GM12878 (cell line): ENCODE measurements at regions not wholly inside any gene's neighbourhood (a gene's known extent, or its start where the extent isn't known, plus 50 kb on each side); places are given as distances from the start of the nearest gene placed in this dataset.
A peak's percentile ranks its signal among the peaks of the same experiment; 100 is the strongest.

ENCODE experiments used
- ATAC-seq: fragments of 200-7000 bp; cut with Tn5 transposase; 3 replicates; pipeline ENCODE4 v1.9.1; 2020; ENCODE audit warnings: mild to moderate bottlenecking, moderate library complexity
- BruUV-seq: library from RNA; stranded (reverse); fragments of 400-500 nt; replicated peaks from 2 replicates; lab custom pipeline; 2021; lab: Mats Ljungman, UMichigan
- CTCF ChIA-PET: fragments of 300-600 bp; sonication (Branson Sonifier 250); formaldehyde crosslinking; extraction: SDS; loops from one replicate; lab custom pipeline; 2021; ENCODE audit warnings: inconsistent platforms; lab: Yijun Ruan, JAX
- POLR2A ChIA-PET: fragments of 350-600 bp; formaldehyde crosslinking; extraction: SDS; loops from one replicate; lab custom pipeline; 2021; ENCODE audit warnings: inconsistent platforms; lab: Charles Lee
- RAD21 ChIA-PET: fragments of 300-600 bp; sonication (Branson Sonifier 250); formaldehyde crosslinking; loops from one replicate; lab custom pipeline; 2023; ENCODE audit warnings: antibody characterized with exemption; ENCODE audit not compliant: unreplicated experiment; lab: Charles Lee
- SMC1A ChIA-PET: fragments of 300-600 bp; sonication (Branson Sonifier 250); formaldehyde crosslinking; loops from one replicate; lab custom pipeline; 2023; ENCODE audit not compliant: unreplicated experiment, uncharacterized antibody; lab: Charles Lee
- DNase-seq: peaks from one replicate; pipeline ENCODE4 v3.0.0-alpha.2; 2011; ENCODE audit warnings: low read depth, low spot score
- FAIRE-seq: peaks from 3 replicates; lab custom pipeline; 2011; peaks lifted over from hg19 to GRCh38; lab: Jason Lieb, UNC
- H2AFZ ChIP-seq: 2 replicates; pipeline ENCODE4 v1.6.0; 2011; ENCODE audit warnings: low read depth, low read length, control low read depth; ENCODE audit not compliant: control insufficient read depth
- H3K27ac ChIP-seq: 2 replicates; pipeline ENCODE4 v1.5.1; 2011; ENCODE audit warnings: control low read depth; ENCODE audit not compliant: control insufficient read depth, insufficient read depth
- H3K27me3 ChIP-seq, 2 experiments: replicated peaks in 1 of 2; 2 replicates each; pipeline versions ENCODE4 v1.6.0 to v1.6.1; 2011; ENCODE audit warnings: low read length in 1 of 2; ENCODE audit not compliant: control insufficient read depth in 2 of 2, insufficient read depth in 2 of 2
- H3K36me3 ChIP-seq, 2 experiments: 2 replicates each; pipeline ENCODE4 v1.5.1; 2011; ENCODE audit warnings: low read length in 1 of 2; ENCODE audit not compliant: control insufficient read depth in 2 of 2, insufficient read depth in 2 of 2
- H3K4me1 ChIP-seq: 2 replicates; pipeline ENCODE4 v1.6.1; 2011; ENCODE audit warnings: mild to moderate bottlenecking, low read length, moderate library complexity, mixed read lengths; ENCODE audit not compliant: control insufficient read depth, insufficient read depth
- H3K4me2 ChIP-seq: 2 replicates; pipeline ENCODE4 v1.6.0; 2011; ENCODE audit warnings: control low read depth; ENCODE audit not compliant: control insufficient read depth, insufficient read depth
- H3K4me3 ChIP-seq: fragments of 200-600 bp; sonication (generic); 2 replicates; pipeline ENCODE4 v1.5.1; 2016
- H3K79me2 ChIP-seq: 2 replicates; pipeline ENCODE4 v1.6.0; 2011; ENCODE audit warnings: low read length; ENCODE audit not compliant: control insufficient read depth, insufficient read depth
- H3K9ac ChIP-seq: 2 replicates; pipeline ENCODE4 v1.8.0; 2011; ENCODE audit warnings: low read length, control low read depth, mixed read lengths; ENCODE audit not compliant: control insufficient read depth, insufficient read depth
- H3K9me3 ChIP-seq: replicated peaks from 3 replicates; pipeline ENCODE4 v1.5.1; 2011; ENCODE audit warnings: mild to moderate bottlenecking, low read length; ENCODE audit not compliant: control insufficient read depth, insufficient read depth
- H4K20me1 ChIP-seq: 2 replicates; pipeline ENCODE4 v1.6.0; 2011; ENCODE audit not compliant: control insufficient read depth, insufficient read depth
- CHD1 ChIP-seq: IDR thresholded peaks from 2 replicates; pipeline ENCODE4 v1.6.1; 2012; ENCODE audit warnings: low read depth, low read length, improper control_type of control experiment
- DPF2 ChIP-seq: fragments of 450-650 bp; IDR thresholded peaks from 2 replicates; pipeline ENCODE4 v1.6.1; 2017; ENCODE audit warnings: mild to moderate bottlenecking
- POLR2A ChIP-seq: IDR thresholded peaks from 2 replicates; pipeline ENCODE4 v1.6.1; 2011; ENCODE audit warnings: low read depth, mild to moderate bottlenecking, low read length
- POLR2AphosphoS2 ChIP-seq: IDR thresholded peaks from 2 replicates; pipeline ENCODE4 v1.6.1; 2011; ENCODE audit warnings: low read depth, mild to moderate bottlenecking, low read length, improper control_type of control experiment, moderate library complexity
- RCOR1 ChIP-seq: conservative IDR thresholded peaks from 2 replicates; pipeline ENCODE4 v1.6.1; 2012; ENCODE audit warnings: low read depth, low read length, improper control_type of control experiment
- SUPT20H ChIP-seq: IDR thresholded peaks from 2 replicates; pipeline ENCODE4 v1.6.1; 2011; ENCODE audit warnings: low read depth, mild to moderate bottlenecking, low read length, moderate library complexity, borderline replicate concordance; ENCODE audit not compliant: control insufficient read depth
- ZBED1 ChIP-seq: IDR thresholded peaks from 2 replicates; pipeline ENCODE4 v1.6.1; 2016; ENCODE audit warnings: borderline replicate concordance
- ZNF622 ChIP-seq: fragments of 450-650 bp; IDR thresholded peaks from 2 replicates; pipeline ENCODE4 v1.6.1; 2017; ENCODE audit warnings: mild to moderate bottlenecking, inconsistent platforms
- WGBS: methylation state at CpG from one replicate; pipeline ENCODE4 v1.1.6; 2016; ENCODE audit warnings: low lambda C conversion rate; ENCODE audit not compliant: insufficient replicate concordance, insufficient coverage; ENCODE audit errors: missing lambda C conversion rate; 5-methylcytosine and 5-hydroxymethylcytosine counted together
- in situ Hi-C: fragments of 300-500 bp; cut with MboI; formaldehyde crosslinking; loops from 9 replicates; pipeline ENCODE4 v1.14.3; 2018; ENCODE audit warnings: mixed read lengths
- intact Hi-C: fragments of 100-400 bp; cut with micrococcal nuclease; formaldehyde crosslinking; loops from one replicate; pipeline ENCODE4 v1.14.2; 2022; ENCODE audit not compliant: unreplicated experiment
- TF ChIP-seq, protein P1 (sequence below): fragments of 450-650 bp; IDR thresholded peaks from 2 replicates; pipeline ENCODE4 v1.6.1; 2018; ENCODE audit warnings: borderline replicate concordance, mild to moderate bottlenecking; ENCODE audit not compliant: partially characterized antibody
- TF ChIP-seq, protein P2 (sequence below): fragments of 450-650 bp; IDR thresholded peaks from 2 replicates; pipeline ENCODE4 v1.6.1; 2017; ENCODE audit warnings: mild to moderate bottlenecking, moderate library complexity
- TF ChIP-seq, protein P3 (sequence below): IDR thresholded peaks from 2 replicates; pipeline ENCODE4 v1.6.1; 2011; ENCODE audit warnings: mild to moderate bottlenecking, low read depth, low read length, moderate library complexity; ENCODE audit not compliant: insufficient replicate concordance

DNA sequence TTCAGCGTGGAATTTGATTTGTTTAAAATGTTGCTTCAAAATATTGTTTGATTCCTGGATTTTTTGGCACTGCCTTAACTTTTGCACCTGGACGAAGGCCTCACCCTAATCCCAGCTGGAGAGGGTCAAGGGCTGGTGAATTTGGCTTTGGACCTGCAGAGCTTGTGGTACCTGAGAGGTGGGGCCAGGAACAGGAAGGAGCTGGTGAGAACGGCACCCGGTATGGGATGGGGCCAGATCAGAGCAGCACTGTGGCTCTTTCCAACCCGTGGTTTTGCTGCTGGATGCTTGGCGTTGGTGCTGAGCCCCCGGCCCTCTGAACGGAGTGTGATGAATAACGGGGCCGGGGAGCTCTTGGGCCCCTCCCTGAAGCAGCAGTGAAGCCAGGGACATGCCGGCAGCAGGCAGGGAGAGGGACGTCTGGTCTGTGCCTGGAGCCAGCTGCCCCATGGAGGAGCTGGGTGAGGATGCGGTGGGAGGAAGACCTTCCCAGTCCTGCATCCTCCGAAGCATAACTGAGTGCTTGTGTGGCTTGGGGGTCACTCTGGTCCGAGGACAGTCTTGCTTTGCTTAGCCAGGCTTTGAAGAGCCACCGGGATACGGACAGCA lies 275.4 kb downstream of the SEC14L1 start:
- no peaks in the 10 kb centered on the region; the same call in 1 of the 2 replicates for H4K20me1 ChIP-seq
- peaks cover 0 to 8% of the 10 kb centered on the region in 2 experiments; a peak in 3 of 4 replicates for H3K36me3 ChIP-seq
- H3K27ac ChIP-seq: no peak overlapping the region
- TF ChIP-seq, protein P1, sequence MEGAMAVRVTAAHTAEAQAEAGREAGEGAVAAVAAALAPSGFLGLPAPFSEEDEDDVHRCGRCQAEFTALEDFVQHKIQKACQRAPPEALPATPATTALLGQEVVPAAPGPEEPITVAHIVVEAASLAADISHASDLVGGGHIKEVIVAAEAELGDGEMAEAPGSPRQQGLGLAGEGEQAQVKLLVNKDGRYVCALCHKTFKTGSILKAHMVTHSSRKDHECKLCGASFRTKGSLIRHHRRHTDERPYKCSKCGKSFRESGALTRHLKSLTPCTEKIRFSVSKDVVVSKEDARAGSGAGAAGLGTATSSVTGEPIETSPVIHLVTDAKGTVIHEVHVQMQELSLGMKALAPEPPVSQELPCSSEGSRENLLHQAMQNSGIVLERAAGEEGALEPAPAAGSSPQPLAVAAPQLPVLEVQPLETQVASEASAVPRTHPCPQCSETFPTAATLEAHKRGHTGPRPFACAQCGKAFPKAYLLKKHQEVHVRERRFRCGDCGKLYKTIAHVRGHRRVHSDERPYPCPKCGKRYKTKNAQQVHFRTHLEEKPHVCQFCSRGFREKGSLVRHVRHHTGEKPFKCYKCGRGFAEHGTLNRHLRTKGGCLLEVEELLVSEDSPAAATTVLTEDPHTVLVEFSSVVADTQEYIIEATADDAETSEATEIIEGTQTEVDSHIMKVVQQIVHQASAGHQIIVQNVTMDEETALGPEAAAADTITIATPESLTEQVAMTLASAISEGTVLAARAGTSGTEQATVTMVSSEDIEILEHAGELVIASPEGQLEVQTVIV: no peak
- TF ChIP-seq, protein P2, sequence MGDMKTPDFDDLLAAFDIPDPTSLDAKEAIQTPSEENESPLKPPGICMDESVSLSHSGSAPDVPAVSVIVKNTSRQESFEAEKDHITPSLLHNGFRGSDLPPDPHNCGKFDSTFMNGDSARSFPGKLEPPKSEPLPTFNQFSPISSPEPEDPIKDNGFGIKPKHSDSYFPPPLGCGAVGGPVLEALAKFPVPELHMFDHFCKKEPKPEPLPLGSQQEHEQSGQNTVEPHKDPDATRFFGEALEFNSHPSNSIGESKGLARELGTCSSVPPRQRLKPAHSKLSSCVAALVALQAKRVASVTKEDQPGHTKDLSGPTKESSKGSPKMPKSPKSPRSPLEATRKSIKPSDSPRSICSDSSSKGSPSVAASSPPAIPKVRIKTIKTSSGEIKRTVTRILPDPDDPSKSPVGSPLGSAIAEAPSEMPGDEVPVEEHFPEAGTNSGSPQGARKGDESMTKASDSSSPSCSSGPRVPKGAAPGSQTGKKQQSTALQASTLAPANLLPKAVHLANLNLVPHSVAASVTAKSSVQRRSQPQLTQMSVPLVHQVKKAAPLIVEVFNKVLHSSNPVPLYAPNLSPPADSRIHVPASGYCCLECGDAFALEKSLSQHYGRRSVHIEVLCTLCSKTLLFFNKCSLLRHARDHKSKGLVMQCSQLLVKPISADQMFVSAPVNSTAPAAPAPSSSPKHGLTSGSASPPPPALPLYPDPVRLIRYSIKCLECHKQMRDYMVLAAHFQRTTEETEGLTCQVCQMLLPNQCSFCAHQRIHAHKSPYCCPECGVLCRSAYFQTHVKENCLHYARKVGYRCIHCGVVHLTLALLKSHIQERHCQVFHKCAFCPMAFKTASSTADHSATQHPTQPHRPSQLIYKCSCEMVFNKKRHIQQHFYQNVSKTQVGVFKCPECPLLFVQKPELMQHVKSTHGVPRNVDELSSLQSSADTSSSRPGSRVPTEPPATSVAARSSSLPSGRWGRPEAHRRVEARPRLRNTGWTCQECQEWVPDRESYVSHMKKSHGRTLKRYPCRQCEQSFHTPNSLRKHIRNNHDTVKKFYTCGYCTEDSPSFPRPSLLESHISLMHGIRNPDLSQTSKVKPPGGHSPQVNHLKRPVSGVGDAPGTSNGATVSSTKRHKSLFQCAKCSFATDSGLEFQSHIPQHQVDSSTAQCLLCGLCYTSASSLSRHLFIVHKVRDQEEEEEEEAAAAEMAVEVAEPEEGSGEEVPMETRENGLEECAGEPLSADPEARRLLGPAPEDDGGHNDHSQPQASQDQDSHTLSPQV: no peak
- TF ChIP-seq ZNF622 (no peak), RCOR1 (no peak), DPF2 (no peak), POLR2AphosphoS2 (no peak), POLR2A (no peak), ZBED1 (no peak), CHD1 (no peak), SUPT20H (no peak)
- TF ChIP-seq, protein P3, sequence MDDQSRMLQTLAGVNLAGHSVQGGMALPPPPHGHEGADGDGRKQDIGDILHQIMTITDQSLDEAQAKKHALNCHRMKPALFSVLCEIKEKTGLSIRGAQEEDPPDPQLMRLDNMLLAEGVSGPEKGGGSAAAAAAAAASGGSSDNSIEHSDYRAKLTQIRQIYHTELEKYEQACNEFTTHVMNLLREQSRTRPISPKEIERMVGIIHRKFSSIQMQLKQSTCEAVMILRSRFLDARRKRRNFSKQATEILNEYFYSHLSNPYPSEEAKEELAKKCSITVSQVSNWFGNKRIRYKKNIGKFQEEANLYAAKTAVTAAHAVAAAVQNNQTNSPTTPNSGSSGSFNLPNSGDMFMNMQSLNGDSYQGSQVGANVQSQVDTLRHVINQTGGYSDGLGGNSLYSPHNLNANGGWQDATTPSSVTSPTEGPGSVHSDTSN: no peak
- peaks cover 15% of the 10 kb centered on the region for H3K4me1 ChIP-seq
- in situ Hi-C loops (no loop called here), intact Hi-C loops (no loop called here)
- ChIA-PET CTCF (no interaction called here), RAD21 (no interaction called here), SMC1A (interaction anchor here (0.7 to 1.8 kb wide), 2 partner anchors 12 to 14 kb away, joined by 3 to 6 read pairs; no protein-coding TSS in a partner anchor), POLR2A (no interaction called here)
- DNase-seq (no peak), FAIRE-seq (no peak), ATAC-seq (no peak)
- H3K27me3 ChIP-seq: no peaks in the 10 kb centered on the region
- no peak overlapping the region for H3K4me2 ChIP-seq
- H3K9ac ChIP-seq: no peak overlapping the region
- no peak overlapping the region for H3K4me3 ChIP-seq
- WGBS: 73% methylated on average over 17 of the region's 17 CpGs
- no peaks in the 10 kb centered on the region for H3K9me3 ChIP-seq
- H2AFZ ChIP-seq: no peak overlapping the region
- BruUV-seq: TSS peak; percentile 2
- H3K79me2 ChIP-seq: peaks cover 5% of the 10 kb centered on the region
